OCI-LY1 (cell line): ENCODE measurements at regions not wholly inside any gene's neighbourhood (a gene's known extent, or its start where the extent isn't known, plus 50 kb on each side); places are given as distances from the start of the nearest gene placed in this dataset.

Source experiments
- CTCF ChIP-seq: fragments of 200-600 bp; sonication (generic), shearing (Covaris generic); IDR thresholded peaks from 2 replicates; pipeline ENCODE4 v1.5.1; 2017; ENCODE audit warnings: mild to moderate bottlenecking, antibody characterized with exemption, low read length, moderate library complexity, mixed read lengths
- EZH2 ChIP-seq: fragments of 200-600 bp; sonication (generic), shearing (Covaris generic); IDR thresholded peaks from 2 replicates; pipeline ENCODE4 v1.8.0; 2017; ENCODE audit warnings: borderline replicate concordance, mixed run types, mild to moderate bottlenecking, antibody characterized with exemption, low read length, moderate library complexity, mixed read lengths

- TF ChIP-seq EZH2: no peak
- no peak for TF ChIP-seq CTCF
Observed at GRCh38 chr2:142778289-142778688, 99.2 kb upstream of the KYNU start.
